Neuronal stem cell (in vitro differentiated cells): ENCODE measurements at regions not wholly inside any gene's neighbourhood (a gene's known extent, or its start where the extent isn't known, plus 50 kb on each side); places are given as distances from the start of the nearest gene placed in this dataset.

ENCODE experiments used
- DNase-seq: peaks from one replicate; pipeline ENCODE4 v3.0.0-alpha.2; 2013; ENCODE audit warnings: low spot score
- H2AFZ ChIP-seq: one replicate; pipeline ENCODE4 v1.6.1; 2013; ENCODE audit warnings: mild to moderate bottlenecking, low read length, inconsistent platforms
- H2AK5ac ChIP-seq: 2 replicates; pipeline ENCODE4 v1.6.1; 2013; ENCODE audit warnings: low read depth, mild to moderate bottlenecking, inconsistent platforms, low read length, moderate library complexity, mixed read lengths
- H2BK120ac ChIP-seq: 2 replicates; pipeline ENCODE4 v1.6.1; 2013; ENCODE audit warnings: low read depth, mild to moderate bottlenecking, inconsistent platforms, low read length, moderate library complexity, mixed read lengths
- H2BK12ac ChIP-seq: one replicate; pipeline ENCODE4 v1.6.1; 2013; ENCODE audit warnings: low read length, inconsistent platforms
- H2BK15ac ChIP-seq: 2 replicates; pipeline ENCODE4 v1.6.1; 2013; ENCODE audit warnings: mild to moderate bottlenecking, low read length, inconsistent platforms, mixed read lengths
- H2BK5ac ChIP-seq: one replicate; pipeline ENCODE4 v1.6.1; 2013; ENCODE audit warnings: inconsistent platforms, mild to moderate bottlenecking, low read length, moderate library complexity
- H3K14ac ChIP-seq: one replicate; pipeline ENCODE4 v1.6.1; 2013; ENCODE audit warnings: low read length, inconsistent platforms
- H3K18ac ChIP-seq: 2 replicates; pipeline ENCODE4 v1.6.1; 2013; ENCODE audit warnings: low read length, inconsistent platforms
- H3K23ac ChIP-seq: 2 replicates; pipeline ENCODE4 v1.6.1; 2013; ENCODE audit warnings: low read depth, mild to moderate bottlenecking, mixed read lengths, low read length, inconsistent platforms; ENCODE audit not compliant: poor library complexity
- H3K27ac ChIP-seq: replicated peaks from 3 replicates; pipeline ENCODE4 v1.5.1; 2013; ENCODE audit warnings: low read length, inconsistent platforms
- H3K27me3 ChIP-seq, 3 experiments: 2 replicates each; pipeline ENCODE4 v1.6.1; 2013; ENCODE audit warnings: low read length in 3 of 3, mild to moderate bottlenecking in 2 of 3, inconsistent platforms in 1 of 3, low read depth in 1 of 3, mixed read lengths in 1 of 3, moderate library complexity in 1 of 3; ENCODE audit not compliant: control insufficient read depth in 3 of 3, insufficient read depth in 3 of 3
- H3K36me3 ChIP-seq, 2 donors: replicated peaks in 1 of 2; 2 replicates each; pipeline ENCODE4 v1.6.1; 2013; ENCODE audit warnings: low read length in 2 of 2; ENCODE audit not compliant: control insufficient read depth in 2 of 2, insufficient read depth in 2 of 2
- H3K4ac ChIP-seq: 2 replicates; pipeline ENCODE4 v1.6.1; 2013; ENCODE audit warnings: inconsistent platforms, mild to moderate bottlenecking, low read length, moderate library complexity
- H3K4me1 ChIP-seq, 2 donors: 1 replicate in 1 of 2; 2 replicates in 1 of 2; pipeline ENCODE4 v1.6.1; 2013; ENCODE audit warnings: low read length in 2 of 2, low read depth in 1 of 2; ENCODE audit not compliant: control insufficient read depth in 2 of 2, insufficient read depth in 1 of 2
- H3K4me2 ChIP-seq: one replicate; pipeline ENCODE4 v1.6.1; 2013; ENCODE audit warnings: mild to moderate bottlenecking, low read length, inconsistent platforms; ENCODE audit not compliant: insufficient read depth, poor library complexity, severe bottlenecking
- H3K4me3 ChIP-seq, 2 donors: 2 replicates each; pipeline ENCODE4 v1.5.1; 2013; ENCODE audit warnings: low read length in 2 of 2, mild to moderate bottlenecking in 2 of 2, inconsistent platforms in 1 of 2, moderate library complexity in 1 of 2
- H3K79me1 ChIP-seq: one replicate; pipeline ENCODE4 v1.6.1; 2013; ENCODE audit warnings: low read depth, mild to moderate bottlenecking, inconsistent platforms, low read length, moderate library complexity
- H3K9ac ChIP-seq: one replicate; pipeline ENCODE4 v1.6.1; 2013; ENCODE audit warnings: mild to moderate bottlenecking, low read depth, low read length, inconsistent platforms; ENCODE audit not compliant: poor library complexity
- H3K9me3 ChIP-seq, 2 donors: replicated peaks in 1 of 2; 2 replicates each; pipeline versions ENCODE3 to v1.6.1; 2013; ENCODE audit warnings: low read length in 2 of 2, mild to moderate bottlenecking in 2 of 2, inconsistent platforms in 1 of 2, low read depth in 1 of 2, mixed read lengths in 1 of 2, moderate library complexity in 1 of 2; ENCODE audit not compliant: control insufficient read depth in 2 of 2, insufficient read depth in 1 of 2
- H4K8ac ChIP-seq: one replicate; pipeline ENCODE4 v1.6.1; 2013; ENCODE audit warnings: low read depth, mild to moderate bottlenecking, inconsistent platforms, low read length, moderate library complexity
- H4K91ac ChIP-seq: one replicate; pipeline ENCODE4 v1.6.1; 2013; ENCODE audit warnings: low read length, low read depth, mild to moderate bottlenecking, inconsistent platforms; ENCODE audit not compliant: poor library complexity
- WGBS, 2 donors: extraction: QIAGEN DNeasy Blood & Tissue Kit; methylation state at CpG; one replicate each; pipeline ENCODE4 v1.1.7; 2013; ENCODE audit warnings: missing lambda C conversion rate in 2 of 2, mixed read lengths in 1 of 2; ENCODE audit not compliant: insufficient read length in 2 of 2, insufficient replicate concordance in 1 of 2; ENCODE audit errors: extremely low coverage in 2 of 2; 5-methylcytosine and 5-hydroxymethylcytosine counted together

DNA sequence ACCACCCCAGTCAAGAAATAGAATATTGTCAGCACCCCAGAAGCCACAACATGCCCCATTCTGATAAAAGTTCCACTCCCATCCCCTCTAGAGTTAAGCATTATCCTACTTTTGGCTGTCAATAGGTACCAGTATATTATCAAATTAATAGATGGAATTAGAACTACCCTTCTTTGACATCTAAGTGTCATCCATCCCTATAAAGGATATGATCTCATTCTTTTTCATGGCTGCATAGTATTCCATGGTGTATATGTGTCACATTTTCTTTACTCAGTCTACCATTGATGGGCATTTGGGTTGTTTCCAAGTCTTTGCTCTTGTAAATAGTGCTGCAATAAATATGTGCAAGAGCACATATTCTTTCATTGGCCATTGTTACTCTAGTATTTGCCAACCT lies 246.2 kb downstream of the SEC23A start:
- Histone ChIP-seq H3K27me3 (no peaks in the 10 kb centered on the region), H4K91ac (no peak overlapping the region), H2AK5ac (no peak overlapping the region), H2BK12ac (no peak overlapping the region), H3K27ac (no peak overlapping the region), H2BK5ac (no peak overlapping the region), H2BK15ac (no peak overlapping the region), H3K4me3 (no peak overlapping the region), H3K4me2 (no peak overlapping the region), H2AFZ (no peak overlapping the region), H3K14ac (no peak overlapping the region), H4K8ac (no peak overlapping the region), H3K4ac (no peak overlapping the region), H3K79me1 (no peaks in the 10 kb centered on the region), H3K23ac (no peak overlapping the region), H3K18ac (no peak overlapping the region), H2BK120ac (no peak overlapping the region), H3K9ac (no peak overlapping the region), H3K4me1 (no peaks in the 10 kb centered on the region), H3K36me3 (no peaks in the 10 kb centered on the region), H3K9me3 (no peaks in the 10 kb centered on the region)
- no peak for DNase-seq

- H3K27ac ChIP-seq, result no peak overlapping the region
- no peak overlapping the region for H3K9ac ChIP-seq
- H3K4me2 ChIP-seq, result no peak overlapping the region
- H4K91ac ChIP-seq, result no peak overlapping the region
- H3K4me3 ChIP-seq, result no peak overlapping the region
- H2BK12ac ChIP-seq, result no peak overlapping the region
- H2BK15ac ChIP-seq, result no peak overlapping the region
- no peak overlapping the region for H4K8ac ChIP-seq
- H3K27me3 ChIP-seq, result no peaks in the 10 kb centered on the region
- H3K14ac ChIP-seq, result no peak overlapping the region
- H3K79me1 ChIP-seq, result no peaks in the 10 kb centered on the region
- H2AFZ ChIP-seq, result no peak overlapping the region
- DNase-seq, result no peak
- no peak overlapping the region for H2AK5ac ChIP-seq
- H3K9me3 ChIP-seq, result no peaks in the 10 kb centered on the region
- H3K36me3 ChIP-seq, result no peaks in the 10 kb centered on the region
- WGBS, 2 donors, result no CpG with 5 or more reads among the region's 2 CpGs
- peaks cover 0 to 2% of the 10 kb centered on the region in 2 donors for H3K4me1 ChIP-seq
- H2BK120ac ChIP-seq, result no peak overlapping the region
- no peak overlapping the region for H3K18ac ChIP-seq
- H3K23ac ChIP-seq, result no peak overlapping the region
- no peak overlapping the region for H3K4ac ChIP-seq
- no peak overlapping the region for H2BK5ac ChIP-seq
Measured at GRCh38 chr14:38855513-38855912, 247.5 kb downstream of the SEC23A start.

- no peak overlapping the region for H3K9ac ChIP-seq
- H3K27ac ChIP-seq, result no peak overlapping the region
- H3K27me3 ChIP-seq, result no peaks in the 10 kb centered on the region
- H3K14ac ChIP-seq, result no peak overlapping the region
- no peak overlapping the region for H4K91ac ChIP-seq
- H4K8ac ChIP-seq, result no peak overlapping the region
- H2BK120ac ChIP-seq, result no peak overlapping the region
- H3K4me2 ChIP-seq, result no peak overlapping the region
- no peaks in the 10 kb centered on the region for H3K36me3 ChIP-seq
- no peak overlapping the region for H3K23ac ChIP-seq
- WGBS, 2 donors, result no CpG with 5 or more reads among the region's 3 CpGs
- DNase-seq, result no peak
- no peak overlapping the region for H2BK5ac ChIP-seq
- H3K4me3 ChIP-seq, result no peak overlapping the region
- H3K9me3 ChIP-seq, result no peaks in the 10 kb centered on the region
- no peak overlapping the region for H3K18ac ChIP-seq
- H3K4ac ChIP-seq, result no peak overlapping the region
- no peaks in the 10 kb centered on the region for H3K79me1 ChIP-seq
- no peak overlapping the region for H2BK12ac ChIP-seq
- H2BK15ac ChIP-seq, result no peak overlapping the region
- no peak overlapping the region for H2AFZ ChIP-seq
- peaks cover 0 to 2% of the 10 kb centered on the region in 2 donors for H3K4me1 ChIP-seq
- H2AK5ac ChIP-seq, result no peak overlapping the region
Measured at GRCh38 chr14:38851111-38851510, 251.9 kb downstream of the SEC23A start.

- Histone ChIP-seq H3K23ac (no peak overlapping the region), H2BK5ac (no peak overlapping the region), H4K91ac (no peak overlapping the region), H3K27me3 (no peaks in the 10 kb centered on the region), H3K9ac (no peak overlapping the region), H3K4me1 (peaks cover 0 to 2% of the 10 kb centered on the region in 2 donors), H3K18ac (no peak overlapping the region), H3K9me3 (no peaks in the 10 kb centered on the region), H3K4me3 (no peak overlapping the region), H3K27ac (no peak overlapping the region), H3K36me3 (no peaks in the 10 kb centered on the region), H2BK15ac (no peak overlapping the region), H2BK120ac (no peak overlapping the region), H2AK5ac (no peak overlapping the region), H3K4me2 (no peak overlapping the region), H4K8ac (no peak overlapping the region), H2BK12ac (no peak overlapping the region), H3K14ac (no peak overlapping the region), H3K79me1 (no peaks in the 10 kb centered on the region), H3K4ac (no peak overlapping the region), H2AFZ (no peak overlapping the region)
- DNase-seq, result no peak
- no CpG with 5 or more reads among the region's 1 CpG for WGBS, 2 donors
Measured at GRCh38 chr14:38850664-38851063, 252.4 kb downstream of the SEC23A start.
